Activated naive CD4-positive, alpha-beta T cell treated with anti-CD3 and anti-CD28 coated beads, Interleukin-2, amount 10 ng/mL, durations not matched to agents 7 days and 5 days (primary cell): ENCODE measurements at regions not wholly inside any gene's neighbourhood (a gene's known extent, or its start where the extent isn't known, plus 50 kb on each side); places are given as distances from the start of the nearest gene placed in this dataset.
"Not testable (repeated sequence)": the region's sequence is repeated elsewhere in the genome, so short reads cannot be mapped to it uniquely, and the experiment has no call there.

Experiments
- CTCF ChIA-PET: fragments of 350-600 bp; sonication (Branson Sonifier 250); formaldehyde crosslinking; loops from one replicate; lab custom pipeline; 2021; ENCODE audit warnings: antibody characterized with exemption; lab: Charles Lee
- DNase-seq: peaks from one replicate; pipeline ENCODE4 v3.0.0-alpha.2; 2020
- H3K27ac Mint-ChIP-seq: one replicate; pipeline ENCODE4 v1.8.0; 2021; ENCODE audit warnings: mild to moderate bottlenecking, moderate library complexity, mixed read lengths
- H3K27me3 Mint-ChIP-seq: one replicate; pipeline ENCODE4 v1.8.0; 2021; ENCODE audit warnings: mild to moderate bottlenecking, mixed read lengths
- H3K36me3 Mint-ChIP-seq: one replicate; pipeline ENCODE4 v1.8.0; 2021; ENCODE audit warnings: mixed read lengths
- H3K4me1 Mint-ChIP-seq: one replicate; pipeline ENCODE4 v1.8.0; 2021; ENCODE audit warnings: mixed read lengths
- H3K4me3 Mint-ChIP-seq: one replicate; pipeline ENCODE4 v1.8.0; 2021; ENCODE audit warnings: mild to moderate bottlenecking, moderate library complexity, mixed read lengths
- H3K9me3 Mint-ChIP-seq: one replicate; pipeline ENCODE4 v1.8.0; 2021; ENCODE audit warnings: mixed read lengths

DNA sequence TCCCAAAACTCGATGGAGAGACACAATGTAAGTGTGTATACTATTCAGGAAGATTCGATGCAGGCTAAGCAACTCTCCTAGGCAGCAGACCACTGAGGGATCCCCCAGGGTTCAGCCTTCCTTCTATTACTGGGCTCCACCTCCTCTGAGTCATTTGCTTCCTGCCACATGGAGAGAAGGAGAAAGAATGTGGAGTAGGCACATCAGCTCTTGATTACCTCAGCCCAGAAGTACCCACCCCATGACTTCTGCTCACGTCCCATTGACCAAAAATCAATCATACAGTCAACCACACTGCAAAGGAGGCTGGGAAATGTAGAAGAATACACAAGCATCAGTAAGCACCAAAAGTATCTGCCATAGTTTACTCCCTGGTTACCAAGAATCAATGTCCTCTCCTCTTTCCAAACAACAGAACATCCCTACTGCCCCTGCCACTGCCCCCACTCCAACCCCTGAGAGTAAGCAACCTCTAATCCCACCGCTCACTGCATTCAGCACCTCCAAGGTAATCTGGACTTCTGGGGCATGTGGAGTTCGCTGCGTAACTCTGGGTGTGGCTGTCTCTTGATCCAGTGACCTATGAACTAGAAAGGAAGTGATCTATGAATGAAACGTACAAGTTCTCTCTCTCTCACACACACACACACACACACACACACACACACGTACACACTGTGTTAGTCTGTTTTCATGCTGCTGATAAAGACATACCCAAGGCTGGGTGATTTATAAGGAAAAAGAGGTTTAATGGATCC, 91.2 kb upstream of the C1QTNF7 start:
- no peak for DNase-seq
- CTCF ChIA-PET, result no interaction called here

DNA sequence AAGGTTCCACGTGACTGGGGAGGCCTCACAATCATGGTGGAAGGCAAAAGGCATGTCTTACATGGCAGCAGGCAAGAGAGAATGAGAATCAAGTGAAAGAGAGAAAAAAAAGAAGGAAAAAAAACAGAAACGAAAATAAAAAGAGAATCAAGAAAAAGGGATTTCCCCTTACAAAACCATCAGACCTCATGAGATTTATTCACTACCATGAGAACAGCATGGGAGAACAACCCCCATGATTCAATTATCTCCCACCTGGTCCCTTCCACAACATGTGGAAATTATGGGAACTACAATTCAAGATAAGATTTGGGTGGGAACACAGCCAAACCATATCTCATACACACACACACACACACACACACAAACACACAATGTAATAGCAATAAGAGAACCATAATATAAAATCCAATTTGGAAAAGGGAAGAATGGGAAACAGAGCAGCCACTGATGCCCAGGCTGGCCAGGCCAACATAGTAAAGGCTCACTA, 90.6 kb upstream of the C1QTNF7 start:
- H3K9me3 Mint-ChIP-seq, H3K27me3 Mint-ChIP-seq, CTCF ChIA-PET, H3K27ac Mint-ChIP-seq, DNase-seq, H3K4me3 Mint-ChIP-seq, H3K4me1 Mint-ChIP-seq, H3K36me3 Mint-ChIP-seq: not testable (repeated sequence)

More for the DNA sequence above, 91.2 kb upstream of the C1QTNF7 start:
- Mint-ChIP-seq H3K27ac (no peak overlapping the region), H3K4me3 (no peak overlapping the region), H3K36me3 (no peaks in the 10 kb centered on the region), H3K27me3 (no peaks in the 10 kb centered on the region), H3K4me1 (no peaks in the 10 kb centered on the region), H3K9me3 (no peaks in the 10 kb centered on the region)

DNA sequence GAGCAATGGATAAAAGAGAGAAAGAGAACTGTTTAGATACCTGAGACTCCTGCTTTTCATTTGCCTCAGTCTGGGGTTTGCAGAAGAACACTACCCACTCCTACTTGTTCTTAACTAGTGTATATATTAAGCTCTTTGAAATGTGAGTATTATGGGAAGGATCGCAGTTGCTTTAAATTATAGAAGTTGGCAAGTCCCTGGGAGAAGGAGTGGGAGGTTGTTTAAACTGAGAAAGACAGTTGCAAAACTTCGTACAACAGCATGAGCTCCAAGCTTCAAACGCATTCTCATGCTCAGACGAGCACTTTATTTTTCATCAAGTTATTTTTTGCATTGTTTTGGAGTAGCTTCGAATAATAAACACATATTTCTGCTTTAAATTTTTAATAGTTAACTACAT, 88.1 kb upstream of the C1QTNF7 start:
- CTCF ChIA-PET, result no interaction called here
- DNase-seq, result no peak

DNA sequence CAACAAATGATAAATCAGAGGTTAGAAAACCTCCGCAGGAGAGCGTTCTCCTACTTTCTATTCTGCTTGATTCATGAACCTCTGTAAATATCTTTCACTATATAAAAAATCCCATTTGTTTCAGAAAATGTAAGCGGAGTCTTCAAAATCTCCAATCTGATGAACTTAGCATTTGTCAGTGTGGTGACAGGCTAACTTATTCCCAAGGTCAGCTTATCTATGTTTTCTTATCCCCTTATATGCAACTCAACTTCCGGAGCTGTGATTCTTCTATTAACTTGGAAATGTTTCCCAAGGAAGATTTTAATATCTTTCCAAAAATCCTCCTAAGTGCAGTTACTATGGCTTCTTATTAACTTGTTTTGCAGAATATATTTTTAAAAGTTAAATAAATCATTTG, 87.5 kb upstream of the C1QTNF7 start:
- no peak overlapping the region for H3K4me3 Mint-ChIP-seq
- H3K36me3 Mint-ChIP-seq, result no peaks in the 10 kb centered on the region
- DNase-seq, result no peak
- no peaks in the 10 kb centered on the region for H3K4me1 Mint-ChIP-seq
- H3K27me3 Mint-ChIP-seq, result no peaks in the 10 kb centered on the region
- no peak overlapping the region for H3K27ac Mint-ChIP-seq
- CTCF ChIA-PET, result no interaction called here
- H3K9me3 Mint-ChIP-seq, result no peaks in the 10 kb centered on the region

More for the DNA sequence above, 88.1 kb upstream of the C1QTNF7 start:
- Mint-ChIP-seq H3K27ac (no peak overlapping the region), H3K27me3 (no peaks in the 10 kb centered on the region), H3K9me3 (no peaks in the 10 kb centered on the region), H3K4me1 (no peaks in the 10 kb centered on the region), H3K36me3 (no peaks in the 10 kb centered on the region), H3K4me3 (no peak overlapping the region)

GRCh38 chr4:15340902-15341732, 86.7 kb upstream of the C1QTNF7 start:
- no peak for DNase-seq
- H3K4me3 Mint-ChIP-seq, result no peak overlapping the region
- CTCF ChIA-PET, result no interaction called here
- H3K36me3 Mint-ChIP-seq, result no peaks in the 10 kb centered on the region
- no peaks in the 10 kb centered on the region for H3K9me3 Mint-ChIP-seq
- no peak overlapping the region for H3K27ac Mint-ChIP-seq
- H3K4me1 Mint-ChIP-seq, result no peaks in the 10 kb centered on the region
- no peaks in the 10 kb centered on the region for H3K27me3 Mint-ChIP-seq

DNA sequence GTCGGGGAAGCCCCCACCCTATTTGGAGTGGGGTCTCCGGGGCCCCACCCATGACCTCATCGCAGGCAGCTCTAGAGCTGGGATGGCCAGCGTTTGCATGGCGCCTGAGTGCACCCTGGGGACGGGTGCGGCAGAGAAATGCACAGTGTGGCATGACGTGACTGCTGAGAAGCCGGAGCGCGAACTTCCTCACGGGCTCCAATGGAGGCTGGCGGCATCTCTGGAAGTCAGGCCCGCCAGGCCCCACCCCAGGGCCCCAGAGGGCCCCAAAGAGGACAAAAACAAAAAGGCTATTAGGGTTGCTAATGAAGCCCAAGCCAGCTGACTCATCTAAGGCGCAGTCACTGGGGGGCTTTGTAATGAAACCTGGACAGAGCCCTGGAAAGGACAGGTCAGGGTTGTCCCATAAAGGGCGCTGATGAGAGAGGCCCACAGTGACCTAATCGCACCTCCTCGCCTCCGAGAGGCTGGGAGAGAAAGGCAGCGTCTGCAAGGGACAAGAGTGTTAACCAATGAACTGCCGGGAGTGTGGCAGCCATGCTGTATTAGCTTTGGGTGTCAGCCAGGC, 86.0 kb upstream of the C1QTNF7 start:
- Mint-ChIP-seq H3K36me3 (no peaks in the 10 kb centered on the region), H3K9me3 (no peaks in the 10 kb centered on the region), H3K27ac (no peak overlapping the region), H3K4me1 (no peaks in the 10 kb centered on the region), H3K4me3 (no peak overlapping the region), H3K27me3 (no peaks in the 10 kb centered on the region)
- CTCF ChIA-PET, result no interaction called here
- no peak for DNase-seq

- Mint-ChIP-seq H3K36me3 (no peaks in the 10 kb centered on the region), H3K9me3 (no peaks in the 10 kb centered on the region), H3K4me1 (no peaks in the 10 kb centered on the region), H3K4me3 (no peak overlapping the region), H3K27me3 (no peaks in the 10 kb centered on the region), H3K27ac (no peak overlapping the region)
- no peak for DNase-seq
- CTCF ChIA-PET, result no interaction called here
Observed at GRCh38 chr4:15343000-15343399, 84.8 kb upstream of the C1QTNF7 start.

DNA sequence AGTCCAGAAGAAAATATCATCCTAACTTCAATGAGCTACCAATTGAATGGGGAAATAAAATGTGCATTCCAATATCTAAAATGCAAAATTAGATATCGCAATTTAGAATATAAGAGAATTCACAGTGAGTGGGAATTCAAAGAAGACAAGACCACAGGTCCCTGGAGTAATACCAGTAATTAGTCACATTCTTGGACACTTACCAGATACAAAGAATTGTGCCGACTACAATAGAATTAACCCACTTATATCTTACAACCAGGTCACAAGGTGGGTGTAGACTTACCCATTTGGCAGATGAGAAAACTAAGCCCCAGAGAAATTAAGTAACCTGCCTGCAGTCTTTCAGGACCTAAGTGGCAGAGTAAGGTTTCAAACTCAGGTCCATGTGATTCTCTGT, 84.3 kb upstream of the C1QTNF7 start:
- Mint-ChIP-seq H3K9me3 (no peaks in the 10 kb centered on the region), H3K36me3 (no peaks in the 10 kb centered on the region), H3K27me3 (no peaks in the 10 kb centered on the region), H3K27ac (no peak overlapping the region), H3K4me1 (no peaks in the 10 kb centered on the region), H3K4me3 (no peak overlapping the region)
- DNase-seq, result no peak
- CTCF ChIA-PET, result no interaction called here

DNA sequence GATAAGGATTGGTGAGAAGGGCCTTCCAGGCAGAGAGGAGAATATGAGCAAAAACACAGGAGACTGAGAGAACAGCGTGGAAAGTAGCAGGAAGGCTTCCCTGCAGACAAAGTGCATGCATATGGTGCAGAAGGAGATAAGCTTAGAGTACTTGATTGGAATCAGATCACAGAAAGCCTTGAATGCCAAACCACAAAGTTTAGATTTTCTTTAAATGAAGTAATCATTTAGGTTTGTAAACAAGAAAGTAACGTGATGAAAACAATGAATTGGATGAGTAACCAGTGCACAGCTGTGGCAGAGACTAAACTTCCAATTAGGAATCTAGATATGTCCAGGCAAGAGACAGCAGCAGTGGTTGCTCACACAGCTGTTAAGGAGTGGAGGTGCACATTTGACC, 83.8 kb upstream of the C1QTNF7 start:
- Mint-ChIP-seq H3K36me3 (no peaks in the 10 kb centered on the region), H3K4me3 (no peak overlapping the region), H3K4me1 (no peaks in the 10 kb centered on the region), H3K27ac (no peak overlapping the region), H3K27me3 (no peaks in the 10 kb centered on the region), H3K9me3 (no peaks in the 10 kb centered on the region)
- CTCF ChIA-PET, result no interaction called here
- no peak for DNase-seq

DNA sequence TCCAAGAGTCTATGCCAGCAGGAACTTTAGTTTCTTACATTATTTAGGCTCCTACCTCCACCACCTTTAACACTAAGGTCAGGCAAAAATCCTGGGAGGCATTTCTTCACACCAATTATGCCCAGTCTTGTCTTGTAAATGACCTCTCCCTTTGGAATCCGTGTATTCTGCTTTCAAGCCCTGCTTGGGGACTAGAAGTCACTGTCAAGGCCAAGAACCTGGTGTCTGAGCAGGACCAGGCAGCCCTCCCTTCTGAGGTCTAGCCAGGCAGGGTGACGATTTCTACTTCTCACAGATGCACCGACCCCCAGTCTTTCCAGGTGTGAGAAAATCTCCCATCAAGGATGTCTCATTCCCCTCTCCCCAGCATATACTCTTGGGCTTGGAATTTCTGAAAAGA, 82.7 kb upstream of the C1QTNF7 start:
- Mint-ChIP-seq H3K27me3 (no peaks in the 10 kb centered on the region), H3K4me3 (no peak overlapping the region), H3K27ac (no peak overlapping the region), H3K4me1 (no peaks in the 10 kb centered on the region), H3K9me3 (no peaks in the 10 kb centered on the region), H3K36me3 (no peaks in the 10 kb centered on the region)
- CTCF ChIA-PET, result no interaction called here
- DNase-seq, result no peak

GRCh38 chr4:15348236-15348635, 79.6 kb upstream of the C1QTNF7 start:
- H3K36me3 Mint-ChIP-seq, result no peaks in the 10 kb centered on the region
- DNase-seq, result no peak
- H3K4me3 Mint-ChIP-seq, result no peak overlapping the region
- H3K4me1 Mint-ChIP-seq, result no peaks in the 10 kb centered on the region
- H3K27me3 Mint-ChIP-seq, result no peaks in the 10 kb centered on the region
- CTCF ChIA-PET, result no interaction called here
- no peak overlapping the region for H3K27ac Mint-ChIP-seq
- H3K9me3 Mint-ChIP-seq, result no peaks in the 10 kb centered on the region

- no peaks in the 10 kb centered on the region for H3K9me3 Mint-ChIP-seq
- H3K4me3 Mint-ChIP-seq, result no peak overlapping the region
- CTCF ChIA-PET, result no interaction called here
- H3K27me3 Mint-ChIP-seq, result no peaks in the 10 kb centered on the region
- no peak overlapping the region for H3K27ac Mint-ChIP-seq
- no peaks in the 10 kb centered on the region for H3K4me1 Mint-ChIP-seq
- no peaks in the 10 kb centered on the region for H3K36me3 Mint-ChIP-seq
- DNase-seq, result no peak
Observed at GRCh38 chr4:15348695-15349094, 79.1 kb upstream of the C1QTNF7 start.

- no peaks in the 10 kb centered on the region for H3K4me1 Mint-ChIP-seq
- H3K9me3 Mint-ChIP-seq, result no peaks in the 10 kb centered on the region
- CTCF ChIA-PET, result no interaction called here
- no peak for DNase-seq
- no peak overlapping the region for H3K27ac Mint-ChIP-seq
- H3K36me3 Mint-ChIP-seq, result no peaks in the 10 kb centered on the region
- no peak overlapping the region for H3K4me3 Mint-ChIP-seq
- no peaks in the 10 kb centered on the region for H3K27me3 Mint-ChIP-seq
Observed at GRCh38 chr4:15349531-15349935, 78.3 kb upstream of the C1QTNF7 start.

DNA sequence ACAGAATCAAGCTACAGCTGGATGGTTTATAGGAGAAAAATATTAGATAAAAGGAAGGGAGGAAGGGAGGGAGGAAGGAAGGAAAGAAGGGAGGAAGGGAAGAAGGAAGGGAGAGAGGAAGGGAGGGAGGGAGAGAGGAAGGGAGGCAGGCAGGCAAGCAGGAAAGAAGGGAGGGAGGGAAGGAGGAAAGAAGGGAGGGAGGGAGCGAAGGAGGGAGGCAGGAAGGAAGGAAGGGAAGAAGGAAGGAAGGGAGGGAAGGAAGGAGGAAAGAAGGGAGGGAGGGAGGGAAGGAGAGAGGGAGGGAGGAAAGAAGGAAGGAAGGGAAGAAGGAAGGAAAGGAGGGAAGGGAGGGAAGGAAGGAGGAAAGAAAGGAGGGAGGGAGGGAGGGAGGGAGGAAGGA, 77.9 kb upstream of the C1QTNF7 start:
- Mint-ChIP-seq H3K36me3 (no peaks in the 10 kb centered on the region), H3K9me3 (no peaks in the 10 kb centered on the region), H3K27me3 (no peaks in the 10 kb centered on the region), H3K4me3 (no peak overlapping the region), H3K27ac (no peak overlapping the region), H3K4me1 (no peaks in the 10 kb centered on the region)
- CTCF ChIA-PET, result no interaction called here
- no peak for DNase-seq
